Prostate gland (tissue), 2 donors: ENCODE measurements at regions not wholly inside any gene's neighbourhood (a gene's known extent, or its start where the extent isn't known, plus 50 kb on each side); places are given as distances from the start of the nearest gene placed in this dataset.

Experiments
- POLR2A ChIP-seq: fragments of 450-650 bp; IDR thresholded peaks from one replicate; pipeline ENCODE4 v1.6.1; 2016; ENCODE audit warnings: antibody characterized with exemption, mild to moderate bottlenecking
- POLR2AphosphoS5 ChIP-seq: sonication (generic); formaldehyde crosslinking; IDR thresholded peaks from one replicate; pipeline ENCODE4 v1.6.1; 2017; ENCODE audit warnings: antibody characterized with exemption
- TF ChIP-seq, protein P1 (sequence below), 4 experiments: fragments of 200-600 bp in 2 of 4; fragments of 450-650 bp in 2 of 4; sonication (generic) in 2 of 4; IDR thresholded peaks; 1 replicate in 3 of 4; 2 replicates in 1 of 4; pipeline ENCODE4 v1.5.1; 2016 to 2019; ENCODE audit warnings: antibody characterized with exemption in 4 of 4, mild to moderate bottlenecking in 2 of 4, moderate library complexity in 2 of 4

DNA sequence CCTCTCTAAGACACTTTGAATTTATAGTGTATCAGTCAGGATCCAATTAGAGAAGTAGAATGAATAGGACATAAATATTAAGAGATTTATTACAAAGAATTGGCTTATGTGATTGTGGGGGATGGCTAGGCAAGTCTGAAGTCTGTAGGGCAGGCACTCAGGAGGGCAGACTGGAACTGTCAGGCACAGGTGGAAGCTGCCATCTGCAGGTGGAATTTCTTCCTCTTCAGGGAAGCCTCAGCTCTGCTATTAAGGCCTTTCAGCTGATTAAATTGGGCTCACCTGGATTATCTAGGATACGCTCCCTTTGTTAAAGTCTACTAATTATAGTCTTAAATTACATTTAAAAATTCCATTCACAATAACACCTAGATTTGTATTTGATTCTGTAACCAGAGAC lies 92.0 kb upstream of the HAO2 start:
- TF ChIP-seq, protein P1, sequence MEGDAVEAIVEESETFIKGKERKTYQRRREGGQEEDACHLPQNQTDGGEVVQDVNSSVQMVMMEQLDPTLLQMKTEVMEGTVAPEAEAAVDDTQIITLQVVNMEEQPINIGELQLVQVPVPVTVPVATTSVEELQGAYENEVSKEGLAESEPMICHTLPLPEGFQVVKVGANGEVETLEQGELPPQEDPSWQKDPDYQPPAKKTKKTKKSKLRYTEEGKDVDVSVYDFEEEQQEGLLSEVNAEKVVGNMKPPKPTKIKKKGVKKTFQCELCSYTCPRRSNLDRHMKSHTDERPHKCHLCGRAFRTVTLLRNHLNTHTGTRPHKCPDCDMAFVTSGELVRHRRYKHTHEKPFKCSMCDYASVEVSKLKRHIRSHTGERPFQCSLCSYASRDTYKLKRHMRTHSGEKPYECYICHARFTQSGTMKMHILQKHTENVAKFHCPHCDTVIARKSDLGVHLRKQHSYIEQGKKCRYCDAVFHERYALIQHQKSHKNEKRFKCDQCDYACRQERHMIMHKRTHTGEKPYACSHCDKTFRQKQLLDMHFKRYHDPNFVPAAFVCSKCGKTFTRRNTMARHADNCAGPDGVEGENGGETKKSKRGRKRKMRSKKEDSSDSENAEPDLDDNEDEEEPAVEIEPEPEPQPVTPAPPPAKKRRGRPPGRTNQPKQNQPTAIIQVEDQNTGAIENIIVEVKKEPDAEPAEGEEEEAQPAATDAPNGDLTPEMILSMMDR (IDR thresholded peaks at IDR 0.05), result peak in 1 of 4 experiments; percentile 23
- TF ChIP-seq POLR2A, result no peak
- no peak for TF ChIP-seq POLR2AphosphoS5
